WTC11 (cell line): ENCODE measurements at regions not wholly inside any gene's neighbourhood (a gene's known extent, or its start where the extent isn't known, plus 50 kb on each side); places are given as distances from the start of the nearest gene placed in this dataset.

Experiments
- ATAC-seq: fragments of 200-7000 bp; cut with Tn5 transposase; 2 replicates; pipeline ENCODE4 v1.10.0; 2021; ENCODE audit warnings: mild to moderate bottlenecking, moderate library complexity
- CTCF ChIA-PET: fragments of 300-600 bp; sonication (Branson Sonifier 250); formaldehyde crosslinking; loops from one replicate; lab custom pipeline; 2021; ENCODE audit warnings: antibody characterized with exemption; lab: Charles Lee
- POLR2A ChIA-PET: fragments of 350-600 bp; sonication (Branson Sonifier 250); formaldehyde crosslinking; loops from one replicate; lab custom pipeline; 2021; ENCODE audit warnings: antibody characterized with exemption; lab: Charles Lee
- DNase-seq: peaks from one replicate; pipeline ENCODE4 v3.0.0; 2021; ENCODE audit warnings: low spot score
- H3K27ac Mint-ChIP-seq: 2 replicates; pipeline ENCODE4 v1.8.0; 2021; ENCODE audit warnings: mixed read lengths
- H3K27me3 Mint-ChIP-seq: 2 replicates; pipeline ENCODE4 v1.8.0; 2021; ENCODE audit warnings: low read depth, mild to moderate bottlenecking, moderate library complexity, mixed read lengths
- H3K36me3 Mint-ChIP-seq: 2 replicates; pipeline ENCODE4 v1.8.0; 2021; ENCODE audit warnings: mixed read lengths
- H3K4me1 Mint-ChIP-seq: 2 replicates; pipeline ENCODE4 v1.8.0; 2022; ENCODE audit warnings: mixed read lengths
- H3K4me3 Mint-ChIP-seq: 2 replicates; pipeline ENCODE4 v1.8.0; 2021; ENCODE audit warnings: mild to moderate bottlenecking, moderate library complexity, mixed read lengths
- H3K9me3 Mint-ChIP-seq: 2 replicates; pipeline ENCODE4 v1.8.0; 2021; ENCODE audit warnings: mixed read lengths
- ATF1 ChIP-seq: sonication (generic); formaldehyde crosslinking; IDR thresholded peaks from 2 replicates; pipeline ENCODE4 v1.8.1; 2023; ENCODE audit warnings: mild to moderate bottlenecking, moderate library complexity, missing genetic modification reagents
- CREM ChIP-seq: sonication (generic); formaldehyde crosslinking; IDR thresholded peaks from 2 replicates; pipeline ENCODE4 v1.8.1; 2022; ENCODE audit warnings: mild to moderate bottlenecking, missing genetic modification reagents, moderate library complexity
- FOXK1 ChIP-seq: sonication (generic); formaldehyde crosslinking; IDR thresholded peaks from 2 replicates; pipeline ENCODE4 v1.8.0; 2022; ENCODE audit warnings: mild to moderate bottlenecking, moderate library complexity, missing genetic modification reagents
- FOXP1 ChIP-seq: sonication (generic); formaldehyde crosslinking; IDR thresholded peaks from 2 replicates; pipeline ENCODE4 v1.8.0; 2022; ENCODE audit warnings: missing genetic modification reagents, mild to moderate bottlenecking, moderate library complexity, borderline replicate concordance
- KAT7 ChIP-seq: sonication (generic); formaldehyde crosslinking; IDR thresholded peaks from 2 replicates; pipeline ENCODE4 v1.8.1; 2023; ENCODE audit warnings: missing genetic modification reagents, mild to moderate bottlenecking, borderline replicate concordance
- MXD4 ChIP-seq: fragments of 250-450 bp; sonication (Bioruptor Pico); IDR thresholded peaks from 2 replicates; pipeline ENCODE4 v1.8.0; 2021; ENCODE audit warnings: mild to moderate bottlenecking, moderate library complexity, borderline replicate concordance
- NFE2L1 ChIP-seq: sonication (generic); formaldehyde crosslinking; IDR thresholded peaks from 2 replicates; pipeline ENCODE4 v1.8.1; 2023; ENCODE audit warnings: missing genetic modification reagents
- NFYB ChIP-seq: sonication (generic); formaldehyde crosslinking; conservative IDR thresholded peaks from 2 replicates; pipeline ENCODE4 v1.8.0; 2022; ENCODE audit warnings: low read depth, missing genetic modification reagents
- NR1H2 ChIP-seq: sonication (generic); formaldehyde crosslinking; IDR thresholded peaks from 2 replicates; pipeline ENCODE4 v1.9.0; 2021; ENCODE audit warnings: mild to moderate bottlenecking, moderate library complexity, missing genetic modification reagents
- NR2C2 ChIP-seq: sonication (generic); formaldehyde crosslinking; IDR thresholded peaks from 2 replicates; pipeline ENCODE4 v1.8.0; 2022; ENCODE audit warnings: mild to moderate bottlenecking, missing genetic modification reagents
- OVOL2 ChIP-seq: fragments of 250-450 bp; sonication (Bioruptor Pico); IDR thresholded peaks from 2 replicates; pipeline ENCODE4 v1.9.0; 2021; ENCODE audit warnings: mild to moderate bottlenecking, borderline replicate concordance
- TEAD4 ChIP-seq: sonication (generic); formaldehyde crosslinking; IDR thresholded peaks from 2 replicates; pipeline ENCODE4 v1.8.0; 2022; ENCODE audit warnings: mild to moderate bottlenecking, missing genetic modification reagents
- ZBTB21 ChIP-seq: sonication (generic); formaldehyde crosslinking; IDR thresholded peaks from 2 replicates; pipeline ENCODE4 v1.8.1; 2023; ENCODE audit warnings: mild to moderate bottlenecking, missing genetic modification reagents, borderline replicate concordance
- ZNF396 ChIP-seq: fragments of 250-450 bp; sonication (Bioruptor Pico); IDR thresholded peaks from 2 replicates; pipeline ENCODE4 v1.8.0; 2021; ENCODE audit warnings: mild to moderate bottlenecking, moderate library complexity, borderline replicate concordance
- ZNF423 ChIP-seq: fragments of 250-450 bp; sonication (Bioruptor Pico); IDR thresholded peaks from 2 replicates; pipeline ENCODE4 v2.1.2; 2022; ENCODE audit warnings: mild to moderate bottlenecking, moderate library complexity
- TF ChIP-seq, protein P1 (sequence below): sonication (generic); formaldehyde crosslinking; IDR thresholded peaks from 2 replicates; pipeline ENCODE4 v1.8.0; 2023; ENCODE audit warnings: mild to moderate bottlenecking, missing genetic modification reagents
- TF ChIP-seq, protein P2 (sequence below): fragments of 250-450 bp; sonication (Bioruptor Pico); IDR thresholded peaks from 2 replicates; pipeline ENCODE4 v1.9.0; 2021; ENCODE audit warnings: mild to moderate bottlenecking, borderline replicate concordance
- TF ChIP-seq, protein P3 (sequence below): fragments of 250-450 bp; sonication (Bioruptor Pico); IDR thresholded peaks from 2 replicates; pipeline ENCODE4 v1.9.0; 2021; ENCODE audit warnings: moderate library complexity, mild to moderate bottlenecking, inconsistent platforms, borderline replicate concordance
- TF ChIP-seq, protein P4 (sequence below): sonication (generic); formaldehyde crosslinking; IDR thresholded peaks from 2 replicates; pipeline ENCODE4 v1.8.1; 2023; ENCODE audit warnings: mild to moderate bottlenecking, missing genetic modification reagents, borderline replicate concordance
- TF ChIP-seq, protein P5 (sequence below): fragments of 250-450 bp; sonication (Bioruptor Pico); IDR thresholded peaks from 2 replicates; pipeline ENCODE4 v2.1.2; 2022; ENCODE audit warnings: mild to moderate bottlenecking, moderate library complexity
- TF ChIP-seq, protein P6 (sequence below): sonication (generic); formaldehyde crosslinking; IDR thresholded peaks from 2 replicates; pipeline ENCODE4 v1.8.0; 2023; ENCODE audit warnings: missing genetic modification reagents, mild to moderate bottlenecking, borderline replicate concordance

DNA sequence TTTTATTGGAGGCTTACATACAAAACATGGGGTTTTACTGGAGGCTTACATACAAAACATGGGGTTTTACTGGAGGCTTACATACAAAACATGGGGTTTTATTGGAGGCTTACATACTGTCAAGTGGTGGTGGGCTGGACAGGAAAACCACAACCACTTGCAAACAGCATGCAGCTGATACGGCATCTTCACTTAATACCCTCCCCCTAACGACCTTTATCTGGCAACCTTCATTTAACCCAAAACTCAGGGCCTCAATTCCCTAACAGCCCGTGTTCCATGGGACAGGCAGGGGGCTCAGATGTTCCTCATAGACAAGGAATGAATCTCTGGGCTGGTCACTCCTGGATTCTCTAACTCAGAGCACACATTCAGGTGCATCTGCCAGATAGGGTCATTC is 137.1 kb downstream of the CD47 start (continued):
- TF ChIP-seq, protein P1, sequence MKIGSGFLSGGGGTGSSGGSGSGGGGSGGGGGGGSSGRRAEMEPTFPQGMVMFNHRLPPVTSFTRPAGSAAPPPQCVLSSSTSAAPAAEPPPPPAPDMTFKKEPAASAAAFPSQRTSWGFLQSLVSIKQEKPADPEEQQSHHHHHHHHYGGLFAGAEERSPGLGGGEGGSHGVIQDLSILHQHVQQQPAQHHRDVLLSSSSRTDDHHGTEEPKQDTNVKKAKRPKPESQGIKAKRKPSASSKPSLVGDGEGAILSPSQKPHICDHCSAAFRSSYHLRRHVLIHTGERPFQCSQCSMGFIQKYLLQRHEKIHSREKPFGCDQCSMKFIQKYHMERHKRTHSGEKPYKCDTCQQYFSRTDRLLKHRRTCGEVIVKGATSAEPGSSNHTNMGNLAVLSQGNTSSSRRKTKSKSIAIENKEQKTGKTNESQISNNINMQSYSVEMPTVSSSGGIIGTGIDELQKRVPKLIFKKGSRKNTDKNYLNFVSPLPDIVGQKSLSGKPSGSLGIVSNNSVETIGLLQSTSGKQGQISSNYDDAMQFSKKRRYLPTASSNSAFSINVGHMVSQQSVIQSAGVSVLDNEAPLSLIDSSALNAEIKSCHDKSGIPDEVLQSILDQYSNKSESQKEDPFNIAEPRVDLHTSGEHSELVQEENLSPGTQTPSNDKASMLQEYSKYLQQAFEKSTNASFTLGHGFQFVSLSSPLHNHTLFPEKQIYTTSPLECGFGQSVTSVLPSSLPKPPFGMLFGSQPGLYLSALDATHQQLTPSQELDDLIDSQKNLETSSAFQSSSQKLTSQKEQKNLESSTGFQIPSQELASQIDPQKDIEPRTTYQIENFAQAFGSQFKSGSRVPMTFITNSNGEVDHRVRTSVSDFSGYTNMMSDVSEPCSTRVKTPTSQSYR (CRISPR knock-in tag), result no peak
- TF ChIP-seq ZNF396, result no peak
- no peak for TF ChIP-seq NR2C2 (CRISPR knock-in tag)
- TF ChIP-seq, protein P2, sequence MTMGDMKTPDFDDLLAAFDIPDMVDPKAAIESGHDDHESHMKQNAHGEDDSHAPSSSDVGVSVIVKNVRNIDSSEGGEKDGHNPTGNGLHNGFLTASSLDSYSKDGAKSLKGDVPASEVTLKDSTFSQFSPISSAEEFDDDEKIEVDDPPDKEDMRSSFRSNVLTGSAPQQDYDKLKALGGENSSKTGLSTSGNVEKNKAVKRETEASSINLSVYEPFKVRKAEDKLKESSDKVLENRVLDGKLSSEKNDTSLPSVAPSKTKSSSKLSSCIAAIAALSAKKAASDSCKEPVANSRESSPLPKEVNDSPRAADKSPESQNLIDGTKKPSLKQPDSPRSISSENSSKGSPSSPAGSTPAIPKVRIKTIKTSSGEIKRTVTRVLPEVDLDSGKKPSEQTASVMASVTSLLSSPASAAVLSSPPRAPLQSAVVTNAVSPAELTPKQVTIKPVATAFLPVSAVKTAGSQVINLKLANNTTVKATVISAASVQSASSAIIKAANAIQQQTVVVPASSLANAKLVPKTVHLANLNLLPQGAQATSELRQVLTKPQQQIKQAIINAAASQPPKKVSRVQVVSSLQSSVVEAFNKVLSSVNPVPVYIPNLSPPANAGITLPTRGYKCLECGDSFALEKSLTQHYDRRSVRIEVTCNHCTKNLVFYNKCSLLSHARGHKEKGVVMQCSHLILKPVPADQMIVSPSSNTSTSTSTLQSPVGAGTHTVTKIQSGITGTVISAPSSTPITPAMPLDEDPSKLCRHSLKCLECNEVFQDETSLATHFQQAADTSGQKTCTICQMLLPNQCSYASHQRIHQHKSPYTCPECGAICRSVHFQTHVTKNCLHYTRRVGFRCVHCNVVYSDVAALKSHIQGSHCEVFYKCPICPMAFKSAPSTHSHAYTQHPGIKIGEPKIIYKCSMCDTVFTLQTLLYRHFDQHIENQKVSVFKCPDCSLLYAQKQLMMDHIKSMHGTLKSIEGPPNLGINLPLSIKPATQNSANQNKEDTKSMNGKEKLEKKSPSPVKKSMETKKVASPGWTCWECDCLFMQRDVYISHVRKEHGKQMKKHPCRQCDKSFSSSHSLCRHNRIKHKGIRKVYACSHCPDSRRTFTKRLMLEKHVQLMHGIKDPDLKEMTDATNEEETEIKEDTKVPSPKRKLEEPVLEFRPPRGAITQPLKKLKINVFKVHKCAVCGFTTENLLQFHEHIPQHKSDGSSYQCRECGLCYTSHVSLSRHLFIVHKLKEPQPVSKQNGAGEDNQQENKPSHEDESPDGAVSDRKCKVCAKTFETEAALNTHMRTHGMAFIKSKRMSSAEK, result no peak
- TF ChIP-seq, protein P3, sequence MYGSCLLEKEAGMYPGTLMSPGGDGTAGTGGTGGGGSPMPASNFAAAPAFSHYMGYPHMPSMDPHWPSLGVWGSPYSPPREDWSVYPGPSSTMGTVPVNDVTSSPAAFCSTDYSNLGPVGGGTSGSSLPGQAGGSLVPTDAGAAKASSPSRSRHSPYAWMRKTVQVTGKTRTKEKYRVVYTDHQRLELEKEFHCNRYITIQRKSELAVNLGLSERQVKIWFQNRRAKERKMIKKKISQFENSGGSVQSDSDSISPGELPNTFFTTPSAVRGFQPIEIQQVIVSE (CRISPR knock-in tag), result no peak
- no peak for TF ChIP-seq NFE2L1 (CRISPR knock-in tag)
- no peak for TF ChIP-seq NR1H2 (CRISPR knock-in tag)
- TF ChIP-seq, protein P4, sequence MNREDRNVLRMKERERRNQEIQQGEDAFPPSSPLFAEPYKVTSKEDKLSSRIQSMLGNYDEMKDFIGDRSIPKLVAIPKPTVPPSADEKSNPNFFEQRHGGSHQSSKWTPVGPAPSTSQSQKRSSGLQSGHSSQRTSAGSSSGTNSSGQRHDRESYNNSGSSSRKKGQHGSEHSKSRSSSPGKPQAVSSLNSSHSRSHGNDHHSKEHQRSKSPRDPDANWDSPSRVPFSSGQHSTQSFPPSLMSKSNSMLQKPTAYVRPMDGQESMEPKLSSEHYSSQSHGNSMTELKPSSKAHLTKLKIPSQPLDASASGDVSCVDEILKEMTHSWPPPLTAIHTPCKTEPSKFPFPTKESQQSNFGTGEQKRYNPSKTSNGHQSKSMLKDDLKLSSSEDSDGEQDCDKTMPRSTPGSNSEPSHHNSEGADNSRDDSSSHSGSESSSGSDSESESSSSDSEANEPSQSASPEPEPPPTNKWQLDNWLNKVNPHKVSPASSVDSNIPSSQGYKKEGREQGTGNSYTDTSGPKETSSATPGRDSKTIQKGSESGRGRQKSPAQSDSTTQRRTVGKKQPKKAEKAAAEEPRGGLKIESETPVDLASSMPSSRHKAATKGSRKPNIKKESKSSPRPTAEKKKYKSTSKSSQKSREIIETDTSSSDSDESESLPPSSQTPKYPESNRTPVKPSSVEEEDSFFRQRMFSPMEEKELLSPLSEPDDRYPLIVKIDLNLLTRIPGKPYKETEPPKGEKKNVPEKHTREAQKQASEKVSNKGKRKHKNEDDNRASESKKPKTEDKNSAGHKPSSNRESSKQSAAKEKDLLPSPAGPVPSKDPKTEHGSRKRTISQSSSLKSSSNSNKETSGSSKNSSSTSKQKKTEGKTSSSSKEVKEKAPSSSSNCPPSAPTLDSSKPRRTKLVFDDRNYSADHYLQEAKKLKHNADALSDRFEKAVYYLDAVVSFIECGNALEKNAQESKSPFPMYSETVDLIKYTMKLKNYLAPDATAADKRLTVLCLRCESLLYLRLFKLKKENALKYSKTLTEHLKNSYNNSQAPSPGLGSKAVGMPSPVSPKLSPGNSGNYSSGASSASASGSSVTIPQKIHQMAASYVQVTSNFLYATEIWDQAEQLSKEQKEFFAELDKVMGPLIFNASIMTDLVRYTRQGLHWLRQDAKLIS, result no peak
- TF ChIP-seq FOXP1 (CRISPR knock-in tag), result no peak
- TF ChIP-seq, all 79 proteins: peak for 0

DNA sequence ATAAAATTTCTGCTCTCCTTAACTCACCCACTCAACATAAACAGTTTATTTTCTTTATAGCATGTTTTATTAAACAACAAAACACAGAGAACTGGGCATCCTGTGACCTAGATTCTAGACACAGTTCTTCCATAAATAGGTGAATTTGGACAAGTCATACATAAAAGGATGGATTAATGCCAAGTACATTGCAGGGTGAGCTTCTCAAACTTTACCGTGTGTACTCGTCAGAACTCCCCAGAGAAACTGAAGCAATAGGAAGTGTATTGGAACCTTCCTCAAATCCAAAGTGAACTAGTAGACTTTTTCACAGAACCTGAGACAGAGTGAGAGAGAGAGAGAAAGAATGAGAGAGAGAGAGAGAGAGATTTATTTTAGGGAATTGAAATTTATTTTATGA is 139.7 kb downstream of the CD47 start:
- Mint-ChIP-seq H3K4me3 (no peak overlapping the region), H3K27me3 (no peaks in the 10 kb centered on the region), H3K4me1 (no peaks in the 10 kb centered on the region), H3K36me3 (no peaks in the 10 kb centered on the region), H3K27ac (no peak overlapping the region), H3K9me3 (peaks cover 4% of the 10 kb centered on the region)
- DNase-seq (no peak), ATAC-seq (no peak)
- CTCF ChIA-PET, result no interaction called here
- POLR2A ChIA-PET, result no interaction called here
- TF ChIP-seq, protein P5, sequence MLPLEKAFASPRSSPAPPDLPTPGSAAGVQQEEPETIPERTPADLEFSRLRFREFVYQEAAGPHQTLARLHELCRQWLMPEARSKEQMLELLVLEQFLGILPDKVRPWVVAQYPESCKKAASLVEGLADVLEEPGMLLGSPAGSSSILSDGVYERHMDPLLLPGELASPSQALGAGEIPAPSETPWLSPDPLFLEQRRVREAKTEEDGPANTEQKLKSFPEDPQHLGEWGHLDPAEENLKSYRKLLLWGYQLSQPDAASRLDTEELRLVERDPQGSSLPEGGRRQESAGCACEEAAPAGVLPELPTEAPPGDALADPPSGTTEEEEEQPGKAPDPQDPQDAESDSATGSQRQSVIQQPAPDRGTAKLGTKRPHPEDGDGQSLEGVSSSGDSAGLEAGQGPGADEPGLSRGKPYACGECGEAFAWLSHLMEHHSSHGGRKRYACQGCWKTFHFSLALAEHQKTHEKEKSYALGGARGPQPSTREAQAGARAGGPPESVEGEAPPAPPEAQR (CRISPR knock-in tag), result no peak
- TF ChIP-seq CREM (CRISPR knock-in tag), result no peak
- TF ChIP-seq ZNF423, result no peak
- TF ChIP-seq NFYB (CRISPR knock-in tag), result no peak
- TF ChIP-seq MXD4, result no peak
- TF ChIP-seq ATF1 (CRISPR knock-in tag), result no peak
- no peak for TF ChIP-seq OVOL2 (CRISPR knock-in tag)
- TF ChIP-seq TEAD4, result no peak
- TF ChIP-seq ZBTB21 (CRISPR knock-in tag), result no peak
- no peak for TF ChIP-seq KAT7
- TF ChIP-seq FOXK1 (CRISPR knock-in tag), result no peak
- TF ChIP-seq, protein P6, sequence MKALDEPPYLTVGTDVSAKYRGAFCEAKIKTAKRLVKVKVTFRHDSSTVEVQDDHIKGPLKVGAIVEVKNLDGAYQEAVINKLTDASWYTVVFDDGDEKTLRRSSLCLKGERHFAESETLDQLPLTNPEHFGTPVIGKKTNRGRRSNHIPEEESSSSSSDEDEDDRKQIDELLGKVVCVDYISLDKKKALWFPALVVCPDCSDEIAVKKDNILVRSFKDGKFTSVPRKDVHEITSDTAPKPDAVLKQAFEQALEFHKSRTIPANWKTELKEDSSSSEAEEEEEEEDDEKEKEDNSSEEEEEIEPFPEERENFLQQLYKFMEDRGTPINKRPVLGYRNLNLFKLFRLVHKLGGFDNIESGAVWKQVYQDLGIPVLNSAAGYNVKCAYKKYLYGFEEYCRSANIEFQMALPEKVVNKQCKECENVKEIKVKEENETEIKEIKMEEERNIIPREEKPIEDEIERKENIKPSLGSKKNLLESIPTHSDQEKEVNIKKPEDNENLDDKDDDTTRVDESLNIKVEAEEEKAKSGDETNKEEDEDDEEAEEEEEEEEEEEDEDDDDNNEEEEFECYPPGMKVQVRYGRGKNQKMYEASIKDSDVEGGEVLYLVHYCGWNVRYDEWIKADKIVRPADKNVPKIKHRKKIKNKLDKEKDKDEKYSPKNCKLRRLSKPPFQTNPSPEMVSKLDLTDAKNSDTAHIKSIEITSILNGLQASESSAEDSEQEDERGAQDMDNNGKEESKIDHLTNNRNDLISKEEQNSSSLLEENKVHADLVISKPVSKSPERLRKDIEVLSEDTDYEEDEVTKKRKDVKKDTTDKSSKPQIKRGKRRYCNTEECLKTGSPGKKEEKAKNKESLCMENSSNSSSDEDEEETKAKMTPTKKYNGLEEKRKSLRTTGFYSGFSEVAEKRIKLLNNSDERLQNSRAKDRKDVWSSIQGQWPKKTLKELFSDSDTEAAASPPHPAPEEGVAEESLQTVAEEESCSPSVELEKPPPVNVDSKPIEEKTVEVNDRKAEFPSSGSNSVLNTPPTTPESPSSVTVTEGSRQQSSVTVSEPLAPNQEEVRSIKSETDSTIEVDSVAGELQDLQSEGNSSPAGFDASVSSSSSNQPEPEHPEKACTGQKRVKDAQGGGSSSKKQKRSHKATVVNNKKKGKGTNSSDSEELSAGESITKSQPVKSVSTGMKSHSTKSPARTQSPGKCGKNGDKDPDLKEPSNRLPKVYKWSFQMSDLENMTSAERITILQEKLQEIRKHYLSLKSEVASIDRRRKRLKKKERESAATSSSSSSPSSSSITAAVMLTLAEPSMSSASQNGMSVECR, result no peak
